Liver (tissue), 3 donors: ENCODE measurements at regions not wholly inside any gene's neighbourhood (a gene's known extent, or its start where the extent isn't known, plus 50 kb on each side); places are given as distances from the start of the nearest gene placed in this dataset.

Experiments used
- ATF3 ChIP-seq: IDR thresholded peaks from 2 replicates; pipeline ENCODE4 v1.6.1; 2016; ENCODE audit warnings: antibody characterized with exemption
- EGR1 ChIP-seq, 2 donors: IDR thresholded peaks; 2 replicates each; pipeline ENCODE4 v1.6.1; 2016 to 2018; ENCODE audit warnings: antibody characterized with exemption in 2 of 2, low read depth in 2 of 2
- GABPA ChIP-seq, 2 donors: IDR thresholded peaks in 1 of 2; conservative IDR thresholded peaks in 1 of 2; 2 replicates each; pipeline ENCODE4 v1.6.1; 2016; ENCODE audit warnings: antibody characterized with exemption in 2 of 2, mild to moderate bottlenecking in 1 of 2, moderate library complexity in 1 of 2
- HNF4A ChIP-seq, 2 donors: conservative IDR thresholded peaks; 2 replicates each; pipeline ENCODE4 v1.6.1; 2016; ENCODE audit warnings: antibody characterized with exemption in 2 of 2, mild to moderate bottlenecking in 2 of 2
- JUND ChIP-seq, 2 donors: IDR thresholded peaks; 2 replicates each; pipeline ENCODE4 v1.6.1; 2016; ENCODE audit warnings: antibody characterized with exemption in 2 of 2
- RAD21 ChIP-seq, 2 donors: IDR thresholded peaks; 2 replicates each; pipeline ENCODE4 v1.6.1; 2016; ENCODE audit warnings: antibody characterized with exemption in 2 of 2, mild to moderate bottlenecking in 2 of 2
- RXRA ChIP-seq, 2 donors: IDR thresholded peaks; 2 replicates each; pipeline ENCODE4 v1.6.1; 2017 to 2018; ENCODE audit warnings: antibody characterized with exemption in 2 of 2, mild to moderate bottlenecking in 1 of 2
- TAF1 ChIP-seq: conservative IDR thresholded peaks from 2 replicates; pipeline ENCODE4 v1.6.1; 2016; ENCODE audit warnings: antibody characterized with exemption, mild to moderate bottlenecking
- YY1 ChIP-seq: IDR thresholded peaks from 2 replicates; pipeline ENCODE4 v1.6.1; 2016; ENCODE audit warnings: antibody characterized with exemption, mild to moderate bottlenecking
- TF ChIP-seq, protein P1 (sequence below): fragments of 150-350 bp; IDR thresholded peaks from 2 replicates; pipeline ENCODE4 v1.5.1; 2017; ENCODE audit warnings: improper control_type of control experiment, low read depth, low read length; ENCODE audit not compliant: missing input control
- TF ChIP-seq, protein P2 (sequence below): IDR thresholded peaks from 2 replicates; pipeline ENCODE4 v1.6.1; 2016; ENCODE audit warnings: antibody characterized with exemption, mild to moderate bottlenecking
- TF ChIP-seq, protein P3 (sequence below): IDR thresholded peaks from 2 replicates; pipeline ENCODE4 v1.6.1; 2016; ENCODE audit warnings: antibody characterized with exemption
- donor health status: healthy.
- donor health status: healthy.

GRCh38 chr6:167404385-167405049 lies 79.6 kb downstream of the TTLL2 start:
- TF ChIP-seq, protein P1, sequence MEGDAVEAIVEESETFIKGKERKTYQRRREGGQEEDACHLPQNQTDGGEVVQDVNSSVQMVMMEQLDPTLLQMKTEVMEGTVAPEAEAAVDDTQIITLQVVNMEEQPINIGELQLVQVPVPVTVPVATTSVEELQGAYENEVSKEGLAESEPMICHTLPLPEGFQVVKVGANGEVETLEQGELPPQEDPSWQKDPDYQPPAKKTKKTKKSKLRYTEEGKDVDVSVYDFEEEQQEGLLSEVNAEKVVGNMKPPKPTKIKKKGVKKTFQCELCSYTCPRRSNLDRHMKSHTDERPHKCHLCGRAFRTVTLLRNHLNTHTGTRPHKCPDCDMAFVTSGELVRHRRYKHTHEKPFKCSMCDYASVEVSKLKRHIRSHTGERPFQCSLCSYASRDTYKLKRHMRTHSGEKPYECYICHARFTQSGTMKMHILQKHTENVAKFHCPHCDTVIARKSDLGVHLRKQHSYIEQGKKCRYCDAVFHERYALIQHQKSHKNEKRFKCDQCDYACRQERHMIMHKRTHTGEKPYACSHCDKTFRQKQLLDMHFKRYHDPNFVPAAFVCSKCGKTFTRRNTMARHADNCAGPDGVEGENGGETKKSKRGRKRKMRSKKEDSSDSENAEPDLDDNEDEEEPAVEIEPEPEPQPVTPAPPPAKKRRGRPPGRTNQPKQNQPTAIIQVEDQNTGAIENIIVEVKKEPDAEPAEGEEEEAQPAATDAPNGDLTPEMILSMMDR, result no peak
- TF ChIP-seq, protein P2, sequence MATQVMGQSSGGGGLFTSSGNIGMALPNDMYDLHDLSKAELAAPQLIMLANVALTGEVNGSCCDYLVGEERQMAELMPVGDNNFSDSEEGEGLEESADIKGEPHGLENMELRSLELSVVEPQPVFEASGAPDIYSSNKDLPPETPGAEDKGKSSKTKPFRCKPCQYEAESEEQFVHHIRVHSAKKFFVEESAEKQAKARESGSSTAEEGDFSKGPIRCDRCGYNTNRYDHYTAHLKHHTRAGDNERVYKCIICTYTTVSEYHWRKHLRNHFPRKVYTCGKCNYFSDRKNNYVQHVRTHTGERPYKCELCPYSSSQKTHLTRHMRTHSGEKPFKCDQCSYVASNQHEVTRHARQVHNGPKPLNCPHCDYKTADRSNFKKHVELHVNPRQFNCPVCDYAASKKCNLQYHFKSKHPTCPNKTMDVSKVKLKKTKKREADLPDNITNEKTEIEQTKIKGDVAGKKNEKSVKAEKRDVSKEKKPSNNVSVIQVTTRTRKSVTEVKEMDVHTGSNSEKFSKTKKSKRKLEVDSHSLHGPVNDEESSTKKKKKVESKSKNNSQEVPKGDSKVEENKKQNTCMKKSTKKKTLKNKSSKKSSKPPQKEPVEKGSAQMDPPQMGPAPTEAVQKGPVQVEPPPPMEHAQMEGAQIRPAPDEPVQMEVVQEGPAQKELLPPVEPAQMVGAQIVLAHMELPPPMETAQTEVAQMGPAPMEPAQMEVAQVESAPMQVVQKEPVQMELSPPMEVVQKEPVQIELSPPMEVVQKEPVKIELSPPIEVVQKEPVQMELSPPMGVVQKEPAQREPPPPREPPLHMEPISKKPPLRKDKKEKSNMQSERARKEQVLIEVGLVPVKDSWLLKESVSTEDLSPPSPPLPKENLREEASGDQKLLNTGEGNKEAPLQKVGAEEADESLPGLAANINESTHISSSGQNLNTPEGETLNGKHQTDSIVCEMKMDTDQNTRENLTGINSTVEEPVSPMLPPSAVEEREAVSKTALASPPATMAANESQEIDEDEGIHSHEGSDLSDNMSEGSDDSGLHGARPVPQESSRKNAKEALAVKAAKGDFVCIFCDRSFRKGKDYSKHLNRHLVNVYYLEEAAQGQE, result no peak
- no peak for TF ChIP-seq RAD21 (IDR thresholded peaks at IDR 0.05)
- no peak for TF ChIP-seq YY1
- TF ChIP-seq, protein P3, sequence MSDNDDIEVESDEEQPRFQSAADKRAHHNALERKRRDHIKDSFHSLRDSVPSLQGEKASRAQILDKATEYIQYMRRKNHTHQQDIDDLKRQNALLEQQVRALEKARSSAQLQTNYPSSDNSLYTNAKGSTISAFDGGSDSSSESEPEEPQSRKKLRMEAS, result no peak
- no peak for TF ChIP-seq GABPA (IDR thresholded peaks at IDR 0.05 in 1 of 2, conservative IDR thresholded peaks at IDR 0.05 in 1 of 2)
- no peak for TF ChIP-seq ATF3
- no peak for TF ChIP-seq TAF1
- no peak for TF ChIP-seq HNF4A (conservative IDR thresholded peaks at IDR 0.05)
- no peak for TF ChIP-seq JUND (IDR thresholded peaks at IDR 0.05)
- TF ChIP-seq RXRA (IDR thresholded peaks at IDR 0.05), result no peak
- TF ChIP-seq EGR1 (IDR thresholded peaks at IDR 0.05; ENCODE audit: low read depth in 2 of 2), result no peak
